ENCODE measurements at regions not wholly inside any gene's neighbourhood (a gene's known extent, or its start where the extent isn't known, plus 50 kb on each side); places are given as distances from the start of the nearest gene placed in this dataset.
A peak's percentile ranks its signal among the peaks of the same experiment; 100 is the strongest.

DNA sequence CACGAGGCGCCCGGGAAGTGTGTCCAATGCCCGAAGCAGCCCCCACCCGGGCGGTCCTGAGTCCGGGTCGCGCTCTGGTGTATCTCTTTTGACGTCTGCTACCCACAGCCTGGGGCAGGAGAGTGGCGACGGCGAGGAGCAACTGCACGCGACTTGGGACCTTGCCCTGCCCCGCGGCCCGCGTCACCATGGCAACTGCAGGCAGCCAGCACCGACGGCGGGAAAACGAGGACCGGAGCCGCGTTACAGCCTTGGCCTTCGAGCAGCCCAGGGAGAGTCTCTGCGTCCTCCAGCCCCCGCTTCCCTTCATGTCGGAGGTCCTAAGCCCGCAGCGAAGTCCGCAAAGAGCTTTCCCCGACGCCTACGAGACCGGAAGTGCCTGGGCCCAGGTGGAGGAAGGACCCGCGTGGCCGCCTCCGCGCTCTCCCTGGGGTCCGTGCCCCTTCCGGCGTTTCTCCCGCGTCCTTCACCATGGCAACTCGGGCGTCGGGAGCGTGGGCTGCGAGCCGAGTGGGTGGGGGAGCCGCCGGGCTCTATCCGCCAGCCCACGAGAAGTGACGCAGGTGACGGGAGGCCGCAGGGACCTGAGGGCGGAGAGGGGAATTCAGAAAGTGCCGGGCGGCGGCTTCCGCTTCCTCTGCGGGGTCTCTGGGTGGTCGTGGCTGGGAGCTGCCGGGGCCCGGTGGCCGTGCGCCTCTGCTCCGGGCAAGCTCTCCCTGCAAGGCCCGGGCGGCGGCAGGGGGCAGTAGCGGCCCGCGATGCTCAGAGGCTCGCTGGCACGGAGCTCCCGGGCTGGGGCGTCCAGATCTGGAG is 88.6 kb upstream of the TGM3 start:
- BruUV-seq (replicated peaks), result no TSS peak
- WGBS (ENCODE audit: insufficient coverage, low coverage, missing lambda C conversion rate), result 11% methylated on average over 7 of the region's 82 CpGs
- H3K27ac ChIP-seq (ENCODE audit: extremely low read depth, low read depth, low read length), result no peak overlapping the region
- no peaks in the 10 kb centered on the region for H4K20me1 ChIP-seq (replicated peaks; ENCODE audit: control insufficient read depth, insufficient read depth, low read length)
- ChIA-PET CTCF (ENCODE audit: low intra/inter-chr PET ratio) (interaction anchor here (0.9 to 2.4 kb wide), 5 partner anchors 140 to 248 kb away, joined by 3 to 12 read pairs (median 5); no protein-coding TSS in a partner anchor), POLR2A (interaction anchor here (0.5 to 1.0 kb wide), 4 partner anchors 29 to 264 kb away, joined by 3 to 5 read pairs (median 4); partner anchors contain the start of gene SNRPB)
- H3K36me3 ChIP-seq (ENCODE audit: control insufficient read depth, insufficient read depth, low read length), result no peaks in the 10 kb centered on the region
- no peak overlapping the region for H3K4me2 ChIP-seq (ENCODE audit: insufficient read depth, low read length)
- in situ Hi-C loops (cut with MboI), result no loop called here
- no peak overlapping the region for H2AFZ ChIP-seq (ENCODE audit: low read depth, low read length)
- DNase-seq (ENCODE audit: extremely low read depth in 1 of 4, low spot score in 3 of 4) (peak; percentile 34 to 62 (median 38)), ATAC-seq (peak; percentile 94), FAIRE-seq (no peak)
- H3K9me1 ChIP-seq (ENCODE audit: control insufficient read depth, insufficient read depth, low read length), result no peaks in the 10 kb centered on the region
- peaks cover 0 to 12% of the 10 kb centered on the region in 2 experiments; a peak in 2 of 5 replicates for H3K4me1 ChIP-seq (replicated peaks in 1 of 2; ENCODE audit: control insufficient read depth in 2 of 2, insufficient read depth in 2 of 2, low read length in 2 of 2)
- no peaks in the 10 kb centered on the region for H3K79me2 ChIP-seq (ENCODE audit: control insufficient read depth, insufficient read depth, low read length)
- H3K27me3 ChIP-seq (ENCODE audit: control insufficient read depth in 2 of 2, insufficient read depth in 2 of 2, low read length in 2 of 2), result peaks cover 4 to 26% of the 10 kb centered on the region in 2 experiments; a peak in 4 of 5 replicates
- intact Hi-C loops (cut with micrococcal nuclease), result loop anchor here (1.0 to 5.0 kb wide), 2 partner anchors 140 to 245 kb away; no protein-coding TSS in a partner anchor
- H3K4me3 ChIP-seq, result no peak overlapping the region
- no peaks in the 10 kb centered on the region for H3K9me3 ChIP-seq (replicated peaks; ENCODE audit: control insufficient read depth, insufficient read depth, low read depth, low read length)
- no peak overlapping the region for H3K9ac ChIP-seq (ENCODE audit: insufficient read depth in 1 of 2, low read depth in 2 of 2, low read length in 2 of 2)
- TF ChIP-seq CREB1 (IDR thresholded peaks at IDR 0.05), result no peak
- TF ChIP-seq CREB1 (CRISPR knock-in tag; IDR thresholded peaks at IDR 0.05), result no peak
- TF ChIP-seq, protein P1, sequence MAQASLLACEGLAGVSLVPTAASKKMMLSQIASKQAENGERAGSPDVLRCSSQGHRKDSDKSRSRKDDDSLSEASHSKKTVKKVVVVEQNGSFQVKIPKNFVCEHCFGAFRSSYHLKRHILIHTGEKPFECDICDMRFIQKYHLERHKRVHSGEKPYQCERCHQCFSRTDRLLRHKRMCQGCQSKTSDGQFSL (CRISPR knock-in tag; IDR thresholded peaks at IDR 0.05), result 0 out of 2 replicates have a peak, but pooled peaks have one; percentile 34
- TF ChIP-seq, protein P1 (tag; IDR thresholded peaks at IDR 0.05), result no peak
- peak; percentile 68 for TF ChIP-seq SMC3 (conservative IDR thresholded peaks at IDR 0.05; ENCODE audit: insufficient read depth, low read depth, low read length)
- no peak for TF ChIP-seq SPI1 (IDR thresholded peaks at IDR 0.05; ENCODE audit: borderline replicate concordance, low read depth, low read length)
- TF ChIP-seq, protein P2, sequence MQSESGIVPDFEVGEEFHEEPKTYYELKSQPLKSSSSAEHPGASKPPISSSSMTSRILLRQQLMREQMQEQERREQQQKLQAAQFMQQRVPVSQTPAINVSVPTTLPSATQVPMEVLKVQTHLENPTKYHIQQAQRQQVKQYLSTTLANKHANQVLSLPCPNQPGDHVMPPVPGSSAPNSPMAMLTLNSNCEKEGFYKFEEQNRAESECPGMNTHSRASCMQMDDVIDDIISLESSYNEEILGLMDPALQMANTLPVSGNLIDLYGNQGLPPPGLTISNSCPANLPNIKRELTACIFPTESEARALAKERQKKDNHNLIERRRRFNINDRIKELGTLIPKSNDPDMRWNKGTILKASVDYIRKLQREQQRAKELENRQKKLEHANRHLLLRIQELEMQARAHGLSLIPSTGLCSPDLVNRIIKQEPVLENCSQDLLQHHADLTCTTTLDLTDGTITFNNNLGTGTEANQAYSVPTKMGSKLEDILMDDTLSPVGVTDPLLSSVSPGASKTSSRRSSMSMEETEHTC (IDR thresholded peaks at IDR 0.05), result no peak
- peak; percentile 88; the same call in 1 of the 2 replicates for TF ChIP-seq STAG1 (CRISPR knock-in tag; IDR thresholded peaks at IDR 0.05; ENCODE audit: borderline replicate concordance)
- TF ChIP-seq, protein P3, sequence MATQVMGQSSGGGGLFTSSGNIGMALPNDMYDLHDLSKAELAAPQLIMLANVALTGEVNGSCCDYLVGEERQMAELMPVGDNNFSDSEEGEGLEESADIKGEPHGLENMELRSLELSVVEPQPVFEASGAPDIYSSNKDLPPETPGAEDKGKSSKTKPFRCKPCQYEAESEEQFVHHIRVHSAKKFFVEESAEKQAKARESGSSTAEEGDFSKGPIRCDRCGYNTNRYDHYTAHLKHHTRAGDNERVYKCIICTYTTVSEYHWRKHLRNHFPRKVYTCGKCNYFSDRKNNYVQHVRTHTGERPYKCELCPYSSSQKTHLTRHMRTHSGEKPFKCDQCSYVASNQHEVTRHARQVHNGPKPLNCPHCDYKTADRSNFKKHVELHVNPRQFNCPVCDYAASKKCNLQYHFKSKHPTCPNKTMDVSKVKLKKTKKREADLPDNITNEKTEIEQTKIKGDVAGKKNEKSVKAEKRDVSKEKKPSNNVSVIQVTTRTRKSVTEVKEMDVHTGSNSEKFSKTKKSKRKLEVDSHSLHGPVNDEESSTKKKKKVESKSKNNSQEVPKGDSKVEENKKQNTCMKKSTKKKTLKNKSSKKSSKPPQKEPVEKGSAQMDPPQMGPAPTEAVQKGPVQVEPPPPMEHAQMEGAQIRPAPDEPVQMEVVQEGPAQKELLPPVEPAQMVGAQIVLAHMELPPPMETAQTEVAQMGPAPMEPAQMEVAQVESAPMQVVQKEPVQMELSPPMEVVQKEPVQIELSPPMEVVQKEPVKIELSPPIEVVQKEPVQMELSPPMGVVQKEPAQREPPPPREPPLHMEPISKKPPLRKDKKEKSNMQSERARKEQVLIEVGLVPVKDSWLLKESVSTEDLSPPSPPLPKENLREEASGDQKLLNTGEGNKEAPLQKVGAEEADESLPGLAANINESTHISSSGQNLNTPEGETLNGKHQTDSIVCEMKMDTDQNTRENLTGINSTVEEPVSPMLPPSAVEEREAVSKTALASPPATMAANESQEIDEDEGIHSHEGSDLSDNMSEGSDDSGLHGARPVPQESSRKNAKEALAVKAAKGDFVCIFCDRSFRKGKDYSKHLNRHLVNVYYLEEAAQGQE (IDR thresholded peaks at IDR 0.05; ENCODE audit: borderline replicate concordance), result peak; percentile 80
- TF ChIP-seq, protein P3 (CRISPR knock-in tag; IDR thresholded peaks at IDR 0.05; ENCODE audit: low read depth), result no peak
- no peak for TF ChIP-seq ZNF561 (CRISPR knock-in tag; conservative IDR thresholded peaks at IDR 0.05)
